H1 (cell line): ENCODE measurements at regions not wholly inside any gene's neighbourhood (a gene's known extent, or its start where the extent isn't known, plus 50 kb on each side); places are given as distances from the start of the nearest gene placed in this dataset.

Experiments used
- CTCF ChIA-PET: fragments of 300-600 bp; sonication (Branson Sonifier 250); formaldehyde crosslinking; loops from one replicate; lab custom pipeline; 2021; ENCODE audit not compliant: partially characterized antibody; lab: Charles Lee
- POLR2A ChIA-PET: fragments of 300-600 bp; sonication (Branson Sonifier 250); formaldehyde crosslinking; loops from one replicate; lab custom pipeline; 2021; ENCODE audit warnings: inconsistent platforms; ENCODE audit not compliant: partially characterized antibody; lab: Charles Lee
- DNase-seq, 2 experiments: peaks; one replicate each; pipeline versions ENCODE4 v3.0.0 to v3.0.0-alpha.2; 2010 to 2022; ENCODE audit warnings: low spot score in 2 of 2, low read depth in 1 of 2, mixed read lengths in 1 of 2
- FAIRE-seq: peaks from 2 replicates; lab custom pipeline; 2011; peaks lifted over from hg19 to GRCh38; lab: Jason Lieb, UNC
- H2AFZ ChIP-seq: 2 replicates; pipeline ENCODE4 v1.8.1; 2012; ENCODE audit warnings: low read length, inconsistent platforms
- H2AK5ac ChIP-seq: 2 replicates; pipeline ENCODE4 v1.6.1; 2013; ENCODE audit warnings: low read depth, low read length
- H2BK120ac ChIP-seq: replicated peaks from 2 replicates; pipeline ENCODE3; 2013; ENCODE audit warnings: low read depth, low read length, inconsistent platforms
- H2BK12ac ChIP-seq: 2 replicates; pipeline ENCODE4 v1.6.1; 2013; ENCODE audit warnings: low read depth, low read length
- H2BK15ac ChIP-seq: 2 replicates; pipeline ENCODE4 v1.6.1; 2013; ENCODE audit warnings: low read length
- H2BK20ac ChIP-seq: 2 replicates; pipeline ENCODE4 v1.6.1; 2013; ENCODE audit warnings: low read length
- H2BK5ac ChIP-seq: 2 replicates; pipeline ENCODE4 v1.6.1; 2013; ENCODE audit warnings: low read depth, low read length
- H3K14ac ChIP-seq: 2 replicates; pipeline ENCODE4 v1.6.1; 2013; ENCODE audit warnings: inconsistent platforms; ENCODE audit not compliant: insufficient read length
- H3K18ac ChIP-seq: 2 replicates; pipeline ENCODE4 v1.6.1; 2013; ENCODE audit warnings: low read length; ENCODE audit errors: extremely low read depth
- H3K23ac ChIP-seq: 2 replicates; pipeline ENCODE4 v1.6.1; 2013; ENCODE audit warnings: inconsistent platforms; ENCODE audit not compliant: insufficient read length
- H3K23me2 ChIP-seq: 2 replicates; pipeline ENCODE4 v1.6.1; 2013; ENCODE audit warnings: low read depth, low read length
- H3K27ac ChIP-seq: 2 replicates; pipeline ENCODE4 v1.6.1; 2011; ENCODE audit warnings: low read depth, low read length, inconsistent platforms
- H3K27me3 ChIP-seq, 4 experiments: replicated peaks in 1 of 4; 1 replicate in 1 of 4; 2 replicates in 3 of 4; pipeline versions ENCODE4 v1.6.1 to v1.8.1; 2011 to 2013; ENCODE audit warnings: low read length in 3 of 4, mild to moderate bottlenecking in 3 of 4, inconsistent platforms in 2 of 4, mixed read lengths in 2 of 4, moderate library complexity in 1 of 4; ENCODE audit not compliant: control insufficient read depth in 3 of 4, insufficient read depth in 3 of 4; ENCODE audit errors: extremely low read depth in 1 of 4
- H3K36me3 ChIP-seq, 4 experiments: 2 replicates each; pipeline versions ENCODE4 v1.6.1 to v1.8.1; 2011 to 2013; ENCODE audit warnings: mild to moderate bottlenecking in 4 of 4, low read length in 3 of 4, moderate library complexity in 2 of 4, control low read depth in 1 of 4, inconsistent platforms in 1 of 4; ENCODE audit not compliant: insufficient read depth in 4 of 4, control insufficient read depth in 2 of 4
- H3K4ac ChIP-seq: replicated peaks from 2 replicates; pipeline ENCODE3; 2013; ENCODE audit warnings: low read length, low read depth, mixed read lengths, inconsistent platforms; ENCODE audit not compliant: insufficient read length
- H3K4me1 ChIP-seq, 4 experiments: replicated peaks in 1 of 4; 1 replicate in 1 of 4; 2 replicates in 3 of 4; pipeline versions ENCODE4 v1.6.1 to v1.8.1; 2011 to 2013; ENCODE audit warnings: low read length in 3 of 4, inconsistent platforms in 2 of 4, mixed read lengths in 1 of 4; ENCODE audit not compliant: insufficient read depth in 4 of 4, control insufficient read depth in 3 of 4
- H3K4me2 ChIP-seq, 2 experiments: 2 replicates each; pipeline versions ENCODE4 v1.6.1 to v1.8.1; 2011 to 2013; ENCODE audit warnings: low read depth in 2 of 2, low read length in 2 of 2, control low read depth in 1 of 2, inconsistent platforms in 1 of 2, mild to moderate bottlenecking in 1 of 2; ENCODE audit not compliant: insufficient read depth in 1 of 2
- H3K4me3 ChIP-seq, 4 experiments: fragments of 200-600, 300-600 bp in 1 of 4; sonication (generic), shearing (Covaris generic), sonication (Bioruptor Twin) in 1 of 4; 2 replicates each; pipeline versions ENCODE4 v1.5.1 to v1.8.1; 2011 to 2016; ENCODE audit warnings: low read length in 4 of 4, low read depth in 3 of 4, control low read depth in 2 of 4, inconsistent platforms in 2 of 4, mild to moderate bottlenecking in 2 of 4, mixed read lengths in 1 of 4, moderate library complexity in 1 of 4; ENCODE audit not compliant: insufficient read depth in 2 of 4; ENCODE audit errors: extremely low read depth in 1 of 4
- H3K56ac ChIP-seq: replicated peaks from 2 replicates; pipeline ENCODE3; 2013; ENCODE audit warnings: low read depth, mild to moderate bottlenecking, mixed read lengths, low read length, inconsistent platforms; ENCODE audit not compliant: insufficient read length
- H3K79me1 ChIP-seq: 2 replicates; pipeline ENCODE4 v1.6.1; 2013; ENCODE audit warnings: low read depth, low read length, control low read depth
- H3K79me2 ChIP-seq, 2 experiments: 2 replicates each; pipeline versions ENCODE4 v1.6.1 to v1.8.1; 2012 to 2013; ENCODE audit warnings: low read length in 2 of 2, mild to moderate bottlenecking in 2 of 2, inconsistent platforms in 1 of 2; ENCODE audit not compliant: insufficient read depth in 2 of 2, control insufficient read depth in 1 of 2
- H3K9ac ChIP-seq, 4 experiments: replicated peaks in 1 of 4; 1 replicate in 1 of 4; 2 replicates in 3 of 4; pipeline versions ENCODE4 v1.6.1 to v1.8.1; 2011 to 2013; ENCODE audit warnings: low read depth in 3 of 4, low read length in 3 of 4, control low read depth in 2 of 4, mild to moderate bottlenecking in 2 of 4, moderate library complexity in 2 of 4, inconsistent platforms in 1 of 4; ENCODE audit errors: extremely low read depth in 1 of 4
- H3K9me3 ChIP-seq, 2 experiments: 2 replicates each; pipeline versions ENCODE4 v1.6.1 to v1.8.1; 2012 to 2013; ENCODE audit warnings: mild to moderate bottlenecking in 2 of 2, moderate library complexity in 2 of 2, control low read depth in 1 of 2, inconsistent platforms in 1 of 2, low read depth in 1 of 2, low read length in 1 of 2, mixed read lengths in 1 of 2; ENCODE audit not compliant: insufficient read depth in 2 of 2
- H4K20me1 ChIP-seq, 2 experiments: replicated peaks in 1 of 2; 2 replicates each; pipeline versions ENCODE3 to v1.8.1; 2011 to 2013; ENCODE audit warnings: inconsistent platforms in 2 of 2, low read length in 2 of 2, mild to moderate bottlenecking in 1 of 2; ENCODE audit not compliant: insufficient read depth in 2 of 2, control insufficient read depth in 1 of 2
- H4K5ac ChIP-seq: 2 replicates; pipeline ENCODE4 v1.6.1; 2013; ENCODE audit warnings: low read length, low read depth, mixed read lengths, inconsistent platforms; ENCODE audit not compliant: insufficient read length
- H4K8ac ChIP-seq: 2 replicates; pipeline ENCODE4 v1.8.0; 2013; ENCODE audit warnings: mild to moderate bottlenecking, moderate library complexity, low read length, inconsistent platforms; ENCODE audit not compliant: insufficient read depth; ENCODE audit errors: extremely low read depth
- H4K91ac ChIP-seq: replicated peaks from 2 replicates; pipeline ENCODE3; 2013; ENCODE audit warnings: low read length, mixed read lengths, inconsistent platforms; ENCODE audit not compliant: insufficient read length
- EZH2 ChIP-seq: fragments of 200-600 bp; sonication (generic); IDR thresholded peaks from 2 replicates; pipeline ENCODE4 v1.7.1; 2012; ENCODE audit warnings: low read depth, mild to moderate bottlenecking, moderate library complexity, low read length, inconsistent platforms; ENCODE audit not compliant: severe bottlenecking
- POLR2AphosphoS5 ChIP-seq: IDR thresholded peaks from 2 replicates; pipeline ENCODE4 v1.6.1; 2011; ENCODE audit warnings: low read depth, low read length
- TEAD4 ChIP-seq: IDR thresholded peaks from 2 replicates; pipeline ENCODE4 v1.6.1; 2012; ENCODE audit warnings: low read depth, low read length, inconsistent platforms, mixed read lengths
- WGBS, 2 experiments: shearing (Covaris generic) in 1 of 2; methylation state at CpG; one replicate each; pipeline versions ENCODE4 v1.1.6 to v1.1.7; 2013 to 2015; ENCODE audit warnings: low lambda C conversion rate in 2 of 2, mixed read lengths in 2 of 2, inconsistent platforms in 1 of 2, low coverage in 1 of 2, missing lambda C conversion rate in 1 of 2; ENCODE audit not compliant: insufficient replicate concordance in 2 of 2, insufficient coverage in 1 of 2, insufficient read length in 1 of 2; ENCODE audit errors: extremely low coverage in 1 of 2, missing lambda C conversion rate in 1 of 2; 5-methylcytosine and 5-hydroxymethylcytosine counted together

DNA sequence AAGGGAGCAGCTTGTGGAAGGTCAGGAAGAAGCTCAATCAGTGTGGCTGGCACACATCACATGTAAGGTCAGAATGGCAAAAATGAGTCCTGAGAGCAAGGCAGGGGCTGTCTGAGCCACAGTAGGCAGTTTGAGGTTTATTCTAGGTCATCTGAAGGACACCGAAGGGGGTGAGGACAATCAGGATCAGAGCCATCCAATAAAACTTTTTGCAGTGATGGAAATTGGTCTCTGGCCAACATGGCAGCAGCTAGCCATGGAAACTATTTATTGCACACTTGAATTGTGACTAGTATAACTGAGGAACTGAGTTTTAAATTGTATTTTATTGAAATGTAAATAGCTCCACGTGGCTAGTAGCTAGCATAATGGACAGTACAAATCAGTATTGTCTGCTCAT is 97.0 kb upstream of the CACNA1E start:
- 89% methylated on average over 2 of the region's 2 CpGs; no CpG with 5 or more reads in 1 of the 2 experiments for WGBS, 2 experiments
- Histone ChIP-seq H4K91ac (no peak overlapping the region), H3K9ac (no peak overlapping the region), H3K18ac (no peak overlapping the region), H2BK12ac (no peak overlapping the region), H2BK15ac (no peak overlapping the region), H3K79me2 (no peaks in the 10 kb centered on the region), H3K56ac (no peak overlapping the region), H3K27ac (no peak overlapping the region), H3K4me3 (no peak overlapping the region), H4K5ac (no peak overlapping the region), H2BK120ac (no peak overlapping the region), H3K4me1 (no peaks in the 10 kb centered on the region), H4K20me1 (no peaks in the 10 kb centered on the region), H3K9me3 (no peaks in the 10 kb centered on the region), H3K36me3 (no peaks in the 10 kb centered on the region), H4K8ac (no peak overlapping the region), H3K23ac (no peak overlapping the region), H2BK5ac (no peak overlapping the region), H3K23me2 (no peaks in the 10 kb centered on the region), H3K79me1 (no peaks in the 10 kb centered on the region), H2AK5ac (no peak overlapping the region), H2AFZ (no peak overlapping the region), H3K4ac (no peak overlapping the region), H3K14ac (no peak overlapping the region), H3K27me3 (no peaks in the 10 kb centered on the region), H2BK20ac (no peak overlapping the region), H3K4me2 (no peak overlapping the region)
- POLR2A ChIA-PET = interaction anchor here (0.7 kb wide), 1 partner anchor 18 kb away, joined by 3 read pairs; no protein-coding TSS in a partner anchor
- CTCF ChIA-PET = interaction anchor here (0.7 to 9.3 kb wide), 3 partner anchors 31 to 466 kb away, joined by 3 to 69 read pairs (median 5); no protein-coding TSS in a partner anchor
- DNase-seq = no peak
- no peak for FAIRE-seq
- TF ChIP-seq EZH2 = no peak
- no peak for TF ChIP-seq POLR2AphosphoS5
- TF ChIP-seq TEAD4 = no peak
